Vagina (tissue), 2 donors: ENCODE measurements at regions not wholly inside any gene's neighbourhood (a gene's known extent, or its start where the extent isn't known, plus 50 kb on each side); places are given as distances from the start of the nearest gene placed in this dataset.
"Not testable (repeated sequence)": the region's sequence is repeated elsewhere in the genome, so short reads cannot be mapped to it uniquely, and the experiment has no call there.

Experiments
- POLR2A ChIP-seq, 2 donors: fragments of 450-650 bp; IDR thresholded peaks; one replicate each; pipeline ENCODE4 v1.6.1; 2017; ENCODE audit warnings: antibody characterized with exemption in 2 of 2, mild to moderate bottlenecking in 2 of 2, moderate library complexity in 2 of 2
- POLR2AphosphoS5 ChIP-seq, 2 donors: sonication (generic); formaldehyde crosslinking; IDR thresholded peaks; one replicate each; pipeline ENCODE4 v1.9.0; 2017; ENCODE audit warnings: antibody characterized with exemption in 2 of 2, mild to moderate bottlenecking in 2 of 2, low read depth in 1 of 2; ENCODE audit not compliant: insufficient read depth in 1 of 2
- TF ChIP-seq, protein P1 (sequence below), 3 experiments: fragments of 450-650 bp in 2 of 3; fragments of 200-600 bp in 1 of 3; sonication (generic) in 1 of 3; IDR thresholded peaks; one replicate each; pipeline ENCODE4 v1.5.1; 2017 to 2019; ENCODE audit warnings: antibody characterized with exemption in 3 of 3, mild to moderate bottlenecking in 2 of 3, moderate library complexity in 2 of 3

DNA sequence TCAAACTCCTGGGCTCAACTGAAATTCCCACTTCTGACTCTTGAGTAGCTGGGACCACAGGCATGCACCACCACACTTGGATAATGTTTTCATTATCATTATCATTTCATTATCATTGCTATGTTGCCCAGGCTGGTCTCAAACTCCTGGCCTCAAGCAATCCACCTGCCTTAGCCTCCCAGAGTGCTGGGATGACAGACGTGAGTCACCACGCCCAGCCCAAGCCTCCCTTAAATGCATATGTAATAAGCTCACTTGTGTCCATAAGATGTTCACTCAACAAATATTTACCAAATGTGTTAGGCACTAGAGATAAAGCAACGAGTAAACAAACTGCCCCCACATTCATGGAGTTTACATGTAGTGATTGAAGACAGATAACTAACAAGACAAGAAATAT is 295.7 kb downstream of the GOLGA6L6 start:
- TF ChIP-seq POLR2A (IDR thresholded peaks at IDR 0.05); POLR2AphosphoS5 (IDR thresholded peaks at IDR 0.05; ENCODE audit: insufficient read depth in 1 of 2, low read depth in 1 of 2): not testable (repeated sequence)
- TF ChIP-seq, protein P1, sequence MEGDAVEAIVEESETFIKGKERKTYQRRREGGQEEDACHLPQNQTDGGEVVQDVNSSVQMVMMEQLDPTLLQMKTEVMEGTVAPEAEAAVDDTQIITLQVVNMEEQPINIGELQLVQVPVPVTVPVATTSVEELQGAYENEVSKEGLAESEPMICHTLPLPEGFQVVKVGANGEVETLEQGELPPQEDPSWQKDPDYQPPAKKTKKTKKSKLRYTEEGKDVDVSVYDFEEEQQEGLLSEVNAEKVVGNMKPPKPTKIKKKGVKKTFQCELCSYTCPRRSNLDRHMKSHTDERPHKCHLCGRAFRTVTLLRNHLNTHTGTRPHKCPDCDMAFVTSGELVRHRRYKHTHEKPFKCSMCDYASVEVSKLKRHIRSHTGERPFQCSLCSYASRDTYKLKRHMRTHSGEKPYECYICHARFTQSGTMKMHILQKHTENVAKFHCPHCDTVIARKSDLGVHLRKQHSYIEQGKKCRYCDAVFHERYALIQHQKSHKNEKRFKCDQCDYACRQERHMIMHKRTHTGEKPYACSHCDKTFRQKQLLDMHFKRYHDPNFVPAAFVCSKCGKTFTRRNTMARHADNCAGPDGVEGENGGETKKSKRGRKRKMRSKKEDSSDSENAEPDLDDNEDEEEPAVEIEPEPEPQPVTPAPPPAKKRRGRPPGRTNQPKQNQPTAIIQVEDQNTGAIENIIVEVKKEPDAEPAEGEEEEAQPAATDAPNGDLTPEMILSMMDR (IDR thresholded peaks at IDR 0.05) = not testable (repeated sequence)
